Muscle of leg (tissue), 3 donors: ENCODE measurements at regions not wholly inside any gene's neighbourhood (a gene's known extent, or its start where the extent isn't known, plus 50 kb on each side); places are given as distances from the start of the nearest gene placed in this dataset.
"Not testable (repeated sequence)": the region's sequence is repeated elsewhere in the genome, so short reads cannot be mapped to it uniquely, and the experiment has no call there.

Source experiments
- DNase-seq: peaks from one replicate; pipeline ENCODE4 v3.0.0; 2013
- H3K27ac ChIP-seq: one replicate; pipeline ENCODE4 v1.5.1; 2013; ENCODE audit warnings: mild to moderate bottlenecking, low read length, control low read depth
- H3K27me3 ChIP-seq: one replicate; pipeline ENCODE4 v1.6.1; 2013; ENCODE audit warnings: low read length; ENCODE audit not compliant: control insufficient read depth, insufficient read depth
- H3K36me3 ChIP-seq: one replicate; pipeline ENCODE4 v1.6.1; 2013; ENCODE audit warnings: low read length; ENCODE audit not compliant: control insufficient read depth, insufficient read depth
- H3K4me1 ChIP-seq: one replicate; pipeline ENCODE4 v1.6.1; 2013; ENCODE audit warnings: low read length; ENCODE audit not compliant: control insufficient read depth, insufficient read depth
- H3K4me3 ChIP-seq: one replicate; pipeline ENCODE4 v1.5.1; 2013; ENCODE audit warnings: low read length, control low read depth
- H3K9me3 ChIP-seq: replicated peaks from 2 replicates; pipeline ENCODE4 v1.6.1; 2013; ENCODE audit warnings: low read depth, low read length; ENCODE audit not compliant: control insufficient read depth
- WGBS: methylation state at CpG from one replicate; pipeline ENCODE4 v1.1.5; 2013; ENCODE audit warnings: missing lambda C conversion rate; ENCODE audit not compliant: insufficient coverage; 5-methylcytosine and 5-hydroxymethylcytosine counted together

GRCh38 chr5:32909207-32909606 is 198.1 kb downstream of the NPR3 start:
- H3K36me3 ChIP-seq, result no peaks in the 10 kb centered on the region
- no peaks in the 10 kb centered on the region for H3K27me3 ChIP-seq
- H3K4me1 ChIP-seq, result no peaks in the 10 kb centered on the region
- WGBS, result 75% methylated on average over 5 of the region's 5 CpGs
- no peak overlapping the region for H3K27ac ChIP-seq
- no peak overlapping the region for H3K4me3 ChIP-seq
- no peaks in the 10 kb centered on the region for H3K9me3 ChIP-seq
- DNase-seq, result no peak

DNA sequence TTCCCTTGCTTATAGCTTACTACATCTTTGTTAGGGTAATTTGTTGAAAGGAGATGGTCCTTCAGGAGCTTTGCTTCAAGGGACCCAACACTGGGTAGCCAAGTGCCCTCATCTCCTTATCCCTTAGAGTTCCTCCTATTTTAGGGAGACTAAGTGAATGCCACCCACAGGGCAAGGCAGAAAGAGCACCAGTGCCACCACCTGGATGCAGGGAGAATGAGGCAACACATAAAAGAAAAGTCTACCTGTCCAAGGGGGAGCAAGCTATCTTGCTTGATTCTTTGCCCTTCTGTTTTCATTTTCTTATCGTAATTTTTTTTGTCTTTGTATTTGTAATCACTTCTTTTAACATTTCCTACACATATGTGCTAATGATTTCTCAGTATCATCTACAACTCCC is 205.5 kb downstream of the NPR3 start:
- Histone ChIP-seq H3K4me3 (no peak overlapping the region), H3K27me3 (no peaks in the 10 kb centered on the region), H3K9me3 (no peaks in the 10 kb centered on the region), H3K27ac (no peak overlapping the region), H3K4me1 (no peaks in the 10 kb centered on the region), H3K36me3 (no peaks in the 10 kb centered on the region)
- no CpG with 5 or more reads among the region's 1 CpG for WGBS
- no peak for DNase-seq

DNA sequence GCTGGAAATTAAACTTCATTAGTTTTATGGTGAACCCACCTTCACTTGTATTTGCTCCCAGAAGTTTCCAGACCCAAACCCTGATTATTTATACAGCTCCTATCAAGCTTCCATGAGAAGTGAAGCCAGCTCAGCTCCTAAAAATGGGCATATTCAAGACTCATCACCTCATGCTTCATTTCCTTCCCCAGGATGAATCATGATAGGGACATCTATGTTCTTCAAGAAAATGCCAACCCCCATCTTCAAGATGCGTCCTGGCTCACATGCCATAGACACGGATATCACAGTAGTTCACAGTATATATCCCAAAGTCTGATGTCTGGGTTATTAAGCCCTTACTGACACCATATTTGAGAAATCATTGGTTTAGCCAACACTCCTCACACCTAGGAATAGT is 217.6 kb downstream of the NPR3 start:
- Histone ChIP-seq H3K9me3 (no peaks in the 10 kb centered on the region), H3K4me3 (no peak overlapping the region), H3K27ac (no peak overlapping the region), H3K36me3 (no peaks in the 10 kb centered on the region), H3K27me3 (no peaks in the 10 kb centered on the region), H3K4me1 (no peaks in the 10 kb centered on the region)
- no peak for DNase-seq
- WGBS, result no CpG with 5 or more reads among the region's 2 CpGs

DNA sequence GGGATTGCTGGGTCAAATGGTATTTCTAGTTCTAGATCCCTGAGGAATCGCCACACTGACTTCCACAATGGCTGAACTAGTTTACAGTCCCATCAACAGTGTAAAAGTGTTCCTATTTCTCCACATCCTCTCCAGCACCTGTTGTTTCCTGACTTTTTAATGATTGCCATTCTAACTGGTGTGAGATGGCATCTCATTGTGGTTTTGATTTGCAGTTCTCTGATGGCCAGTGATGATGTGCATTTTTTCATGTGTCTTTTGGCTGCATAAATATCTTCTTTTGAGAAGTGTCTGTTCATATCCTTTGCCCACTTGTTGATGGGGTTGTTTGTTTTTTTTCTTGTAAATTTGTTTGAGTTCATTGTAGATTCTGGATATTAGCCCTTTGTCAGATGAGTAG is 220.3 kb downstream of the NPR3 start:
- H3K36me3 ChIP-seq, H3K27ac ChIP-seq, H3K4me1 ChIP-seq, DNase-seq, H3K27me3 ChIP-seq, H3K9me3 ChIP-seq, H3K4me3 ChIP-seq: not testable (repeated sequence)
- no CpG with 5 or more reads among the region's 1 CpG for WGBS

DNA sequence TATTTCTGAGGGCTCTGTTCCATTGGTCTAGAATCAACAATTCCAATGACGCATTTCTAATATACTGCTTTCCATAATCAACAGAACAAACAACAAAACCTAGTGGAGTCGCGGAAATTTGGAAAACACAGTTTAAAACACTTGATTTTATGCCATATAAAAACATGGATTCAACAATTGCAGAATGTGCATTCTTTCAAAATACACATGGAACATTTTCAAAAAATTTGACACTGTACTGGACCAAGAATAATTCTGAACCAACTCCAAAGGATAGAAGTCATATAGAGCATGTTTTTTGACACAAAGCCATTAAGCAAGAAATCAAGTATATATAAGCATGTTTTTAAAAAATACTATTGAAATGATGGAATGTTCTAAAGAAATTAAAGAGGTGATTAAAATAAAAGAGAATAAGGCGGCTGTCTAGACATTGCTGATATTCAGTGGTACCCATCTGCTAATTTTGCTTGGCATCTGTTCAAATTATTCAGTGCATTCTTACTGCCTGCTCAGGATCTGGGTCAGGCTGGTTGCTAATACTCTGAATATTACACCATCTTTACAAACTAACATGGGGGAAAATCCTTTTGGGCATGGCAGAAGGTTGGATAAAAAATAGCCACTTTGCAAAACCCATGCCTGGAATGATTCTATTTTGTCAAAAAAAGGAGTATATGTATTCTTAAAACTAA is 221.3 kb downstream of the NPR3 start:
- no peak overlapping the region for H3K4me3 ChIP-seq
- no peaks in the 10 kb centered on the region for H3K4me1 ChIP-seq
- H3K27ac ChIP-seq, result no peak overlapping the region
- no peaks in the 10 kb centered on the region for H3K36me3 ChIP-seq
- H3K9me3 ChIP-seq, result no peaks in the 10 kb centered on the region
- WGBS, result no CpG with 5 or more reads among the region's 4 CpGs
- DNase-seq, result peak; percentile 57
- H3K27me3 ChIP-seq, result no peaks in the 10 kb centered on the region

GRCh38 chr5:32933692-32934091 is 222.6 kb downstream of the NPR3 start:
- Histone ChIP-seq H3K4me3 (no peak overlapping the region), H3K9me3 (no peaks in the 10 kb centered on the region), H3K27ac (no peak overlapping the region), H3K4me1 (no peaks in the 10 kb centered on the region), H3K27me3 (no peaks in the 10 kb centered on the region), H3K36me3 (no peaks in the 10 kb centered on the region)
- no peak for DNase-seq
- 79% methylated on average over 6 of the region's 8 CpGs for WGBS

DNA sequence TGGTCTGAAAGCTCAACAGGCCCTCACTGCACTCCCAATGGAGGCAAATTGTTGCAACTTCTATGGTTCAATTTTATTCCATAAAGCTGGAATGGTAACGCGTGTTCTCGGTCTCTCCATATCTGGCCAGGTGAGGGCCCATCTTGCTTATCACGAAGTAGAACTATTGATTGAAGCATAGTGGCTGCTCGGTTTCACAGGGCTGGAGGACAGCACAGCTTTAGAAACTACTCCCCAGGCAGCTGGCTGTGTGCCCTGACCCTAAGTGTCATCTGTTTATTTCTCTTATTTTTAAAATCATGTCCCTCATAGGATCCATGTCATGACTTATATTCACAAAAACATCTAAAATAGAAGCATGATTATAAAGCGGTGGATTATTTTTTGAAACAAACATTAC is 223.4 kb downstream of the NPR3 start:
- no peaks in the 10 kb centered on the region for H3K27me3 ChIP-seq
- no peak for DNase-seq
- H3K4me1 ChIP-seq, result no peaks in the 10 kb centered on the region
- no peak overlapping the region for H3K4me3 ChIP-seq
- H3K9me3 ChIP-seq, result no peaks in the 10 kb centered on the region
- H3K36me3 ChIP-seq, result no peaks in the 10 kb centered on the region
- H3K27ac ChIP-seq, result no peak overlapping the region
- WGBS, result 57% methylated on average over 1 of the region's 6 CpGs

DNA sequence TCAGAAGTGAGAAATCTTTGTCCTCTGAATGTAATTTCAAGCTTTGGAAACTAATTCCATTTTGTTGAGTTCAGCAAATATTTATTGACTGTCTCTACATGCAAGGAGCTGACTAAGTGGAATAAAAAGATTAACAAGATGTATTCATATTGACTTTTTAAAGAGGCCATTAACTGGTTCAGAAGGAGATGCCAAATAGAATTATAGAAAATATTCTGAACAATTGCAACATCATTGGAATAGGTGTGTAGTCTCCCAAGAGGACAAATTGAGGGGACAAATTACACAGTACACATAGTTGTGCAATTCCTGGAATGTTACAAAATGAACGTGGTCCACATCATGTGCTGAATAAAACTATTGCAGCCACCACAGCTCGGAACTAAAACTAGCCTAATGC is 224.2 kb downstream of the NPR3 start:
- Histone ChIP-seq H3K4me1 (no peaks in the 10 kb centered on the region), H3K9me3 (no peaks in the 10 kb centered on the region), H3K4me3 (no peak overlapping the region), H3K27me3 (no peaks in the 10 kb centered on the region), H3K27ac (no peak overlapping the region), H3K36me3 (no peaks in the 10 kb centered on the region)
- WGBS, result no CpG with 5 or more reads among the region's 2 CpGs
- no peak for DNase-seq

- Histone ChIP-seq H3K36me3 (no peaks in the 10 kb centered on the region), H3K9me3 (no peaks in the 10 kb centered on the region), H3K4me1 (no peaks in the 10 kb centered on the region), H3K27me3 (no peaks in the 10 kb centered on the region), H3K27ac (no peak overlapping the region), H3K4me3 (no peak overlapping the region)
- no peak for DNase-seq
- no CpG with 5 or more reads among the region's 4 CpGs for WGBS
Measured at GRCh38 chr5:32936329-32936728, 225.2 kb downstream of the NPR3 start.

DNA sequence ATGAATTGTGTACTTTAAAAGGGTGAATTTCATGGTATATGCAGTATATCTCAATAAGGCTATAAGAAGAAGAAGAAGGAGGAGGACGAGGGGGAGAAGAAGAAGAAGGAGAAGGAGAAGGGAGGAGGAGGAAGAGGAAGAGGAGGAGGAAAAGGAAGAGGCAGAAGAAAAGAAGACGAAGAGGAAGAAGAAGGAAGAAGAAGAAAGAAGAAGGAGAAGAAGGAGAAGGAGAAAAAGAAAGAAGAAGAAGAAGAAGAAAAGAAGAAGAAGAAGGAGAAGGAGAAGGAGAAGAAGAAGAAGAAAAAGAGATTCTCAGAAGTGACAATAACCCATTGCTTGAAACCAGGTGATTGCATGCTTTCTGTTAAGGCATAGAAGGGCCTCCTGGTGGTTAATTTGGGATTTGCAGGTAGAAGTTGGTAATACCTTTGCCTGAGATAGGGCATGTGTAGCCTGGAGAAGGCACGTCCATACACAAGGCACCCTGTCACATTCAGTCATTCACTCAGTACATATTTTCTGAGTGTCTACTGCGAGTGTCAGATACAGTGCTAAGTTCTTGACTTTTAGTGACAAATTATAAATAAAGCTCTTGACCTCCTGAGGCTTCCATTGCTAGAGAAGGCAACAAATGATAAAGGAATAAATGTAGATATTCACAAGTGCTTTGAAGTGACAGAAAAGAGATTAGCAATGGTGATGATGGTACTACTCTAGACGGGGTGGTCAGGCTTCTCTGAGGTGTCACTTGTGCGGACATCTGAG is 231.3 kb downstream of the NPR3 start:
- 60% methylated on average over 2 of the region's 6 CpGs for WGBS
- H3K9me3 ChIP-seq, result no peaks in the 10 kb centered on the region
- no peaks in the 10 kb centered on the region for H3K36me3 ChIP-seq
- no peak for DNase-seq
- H3K27me3 ChIP-seq, result no peaks in the 10 kb centered on the region
- H3K27ac ChIP-seq, result no peak overlapping the region
- no peak overlapping the region for H3K4me3 ChIP-seq
- H3K4me1 ChIP-seq, result no peaks in the 10 kb centered on the region
